ENCODE measurements at regions not wholly inside any gene's neighbourhood (a gene's known extent, or its start where the extent isn't known, plus 50 kb on each side); places are given as distances from the start of the nearest gene placed in this dataset.
"Not testable (repeated sequence)": the region's sequence is repeated elsewhere in the genome, so short reads cannot be mapped to it uniquely, and the experiment has no call there.

DNA sequence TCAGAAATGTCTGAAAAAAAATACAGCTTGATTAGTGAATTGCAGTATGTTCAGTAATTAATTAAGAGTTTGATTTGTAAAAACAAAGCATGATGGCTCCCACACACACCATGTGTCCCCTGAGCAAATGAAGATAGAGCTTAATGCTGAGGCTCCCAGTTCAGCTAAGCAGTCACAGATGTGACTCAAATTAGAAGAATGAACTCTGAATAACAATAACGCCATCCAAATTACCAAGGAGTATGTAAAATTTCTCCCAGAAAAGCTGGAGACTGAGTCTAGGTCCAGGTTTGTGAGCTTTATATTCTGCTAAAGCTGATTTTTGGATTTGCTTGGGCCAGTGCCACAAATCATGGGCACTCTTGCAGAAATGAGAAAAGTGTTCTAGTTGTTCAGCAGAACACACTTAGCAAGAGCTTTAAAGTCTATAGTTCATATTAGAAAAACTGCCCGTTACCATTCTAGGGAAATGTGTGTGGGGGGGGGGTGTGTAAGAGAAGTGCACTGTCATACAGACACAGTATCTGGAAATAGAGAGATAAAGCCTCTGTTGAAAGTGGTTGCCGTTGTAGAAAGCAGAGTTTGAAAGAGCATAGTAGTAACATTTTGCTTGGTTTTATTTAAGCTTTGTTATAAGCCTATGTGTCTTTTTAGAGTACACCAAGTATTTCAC lies 253.1 kb downstream of the BCAT1 start:
- intact Hi-C loops (cut with DNase I) = no loop called here

DNA sequence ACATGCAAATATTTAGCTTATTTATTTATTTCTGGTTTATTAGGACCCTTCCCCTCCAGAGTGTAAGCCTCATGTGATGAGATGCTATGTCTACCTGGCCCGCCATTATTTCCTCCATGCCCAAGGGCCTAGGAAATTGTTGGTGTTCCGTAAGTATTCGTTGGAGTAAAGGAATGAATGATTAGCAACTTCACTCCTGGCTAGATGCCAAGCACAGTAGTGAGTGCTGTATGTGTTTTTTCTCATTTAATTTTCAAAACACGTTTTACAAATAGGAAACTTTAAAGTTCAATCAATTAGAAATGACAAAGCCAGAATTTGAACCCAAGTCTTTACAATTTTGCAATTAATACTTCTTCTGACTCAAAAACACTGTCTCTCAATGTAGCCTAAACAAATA lies 253.8 kb downstream of the BCAT1 start:
- no peak for DNase-seq
- intact Hi-C loops (cut with DNase I) = no loop called here

More for the DNA sequence above, 253.1 kb downstream of the BCAT1 start:
- DNase-seq = no peak

DNA sequence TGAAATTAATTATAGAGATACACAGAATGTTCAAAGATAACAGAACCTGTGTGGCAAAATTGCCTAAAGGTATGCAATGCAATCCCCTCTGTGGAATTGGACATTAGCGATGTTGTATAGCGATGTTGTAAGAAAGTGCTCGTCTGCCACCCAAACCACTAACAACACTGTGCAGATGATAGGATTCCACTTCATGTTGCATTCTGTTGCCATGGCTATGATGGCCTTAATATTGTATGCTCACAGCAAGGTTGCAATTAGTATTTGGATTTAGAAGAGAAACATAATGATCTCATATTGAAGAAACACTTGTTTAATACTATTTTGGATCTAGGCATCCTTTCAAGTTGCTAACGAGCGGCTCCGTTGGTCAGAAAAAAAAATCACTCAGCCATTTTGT lies 260.3 kb downstream of the BCAT1 start:
- intact Hi-C loops (cut with DNase I) = no loop called here
- no peak for DNase-seq

DNA sequence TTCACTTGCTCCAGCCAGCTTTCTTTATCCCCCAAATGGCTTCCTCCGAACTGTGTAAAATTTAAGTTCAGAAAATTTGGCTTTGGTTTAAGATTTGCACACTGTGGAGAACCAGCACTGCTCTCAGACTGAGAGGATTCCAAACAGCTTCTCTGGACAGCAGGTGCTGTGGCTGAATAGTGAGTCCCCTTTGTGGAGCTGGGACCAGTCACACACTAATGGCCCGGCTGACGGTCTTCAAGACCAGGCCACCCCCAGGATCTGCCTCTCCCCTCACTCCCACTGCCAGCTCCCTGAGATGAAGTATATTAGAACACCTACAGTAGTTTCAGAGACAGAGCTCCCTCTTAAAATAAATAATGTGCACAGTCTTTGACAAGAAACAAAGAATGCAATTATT lies 267.3 kb downstream of the BCAT1 start:
- DNase-seq = no peak
- intact Hi-C loops (cut with DNase I) = no loop called here

DNA sequence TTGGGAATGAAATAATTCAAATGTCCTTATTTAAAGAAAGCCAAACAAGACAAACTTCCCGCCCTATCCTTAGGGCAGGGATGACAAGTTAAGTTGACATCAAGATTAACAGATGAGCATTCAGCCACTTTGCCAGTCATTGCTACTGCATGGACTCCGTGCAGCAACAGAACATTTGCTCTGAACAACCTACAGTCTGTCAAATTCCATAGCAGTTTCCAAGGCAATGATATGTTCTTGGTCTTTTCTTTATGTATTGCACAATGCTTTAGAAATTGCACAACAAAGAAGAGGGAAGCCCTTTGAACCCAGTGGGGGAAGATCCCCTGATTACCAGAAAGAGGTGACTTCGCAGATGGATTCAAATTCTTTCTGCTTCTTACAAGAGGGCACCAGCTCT lies 269.8 kb downstream of the BCAT1 start:
- intact Hi-C loops (cut with DNase I) = no loop called here
- no peak for DNase-seq

DNA sequence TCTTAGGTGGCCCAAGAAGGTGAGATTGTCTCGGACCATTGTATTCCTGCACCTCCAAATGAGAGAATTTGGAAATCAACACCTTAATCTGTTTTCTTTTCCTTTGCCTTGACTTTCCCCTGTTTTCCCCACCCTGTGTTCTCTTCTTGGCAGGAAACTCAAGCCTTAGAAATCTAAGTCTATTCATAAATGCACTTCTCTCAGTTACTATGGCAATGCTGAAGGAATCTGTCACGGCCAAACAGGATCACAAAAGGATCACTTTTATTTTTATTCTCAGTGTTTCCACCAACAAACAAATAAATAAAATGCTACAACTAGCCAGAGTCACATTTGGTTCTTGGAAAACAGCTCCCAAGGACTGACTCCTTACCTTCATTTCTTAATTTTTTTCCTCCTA lies 270.5 kb downstream of the BCAT1 start:
- peak in 1 of 42 donors; percentile 10 for DNase-seq
- intact Hi-C loops (cut with DNase I) = no loop called here

DNA sequence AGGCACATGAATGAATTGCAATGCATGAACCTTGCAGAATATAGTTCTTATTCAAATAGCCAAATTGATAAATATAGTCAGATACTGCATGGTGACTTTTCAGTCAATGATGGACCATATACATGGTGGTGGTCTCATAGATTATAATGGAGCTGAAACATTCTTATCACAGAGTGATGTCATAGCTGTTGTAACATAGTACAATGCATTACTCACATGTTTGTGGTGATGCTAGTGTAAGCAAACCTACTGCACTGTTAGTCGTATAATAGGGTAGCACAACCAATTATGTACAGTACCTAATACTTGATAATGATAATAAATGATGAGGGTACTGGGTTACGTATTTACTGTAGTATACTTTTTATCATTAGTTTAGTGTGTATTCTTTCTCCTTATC lies 280.3 kb downstream of the BCAT1 start:
- no peak for DNase-seq
- intact Hi-C loops (cut with DNase I) = no loop called here

DNA sequence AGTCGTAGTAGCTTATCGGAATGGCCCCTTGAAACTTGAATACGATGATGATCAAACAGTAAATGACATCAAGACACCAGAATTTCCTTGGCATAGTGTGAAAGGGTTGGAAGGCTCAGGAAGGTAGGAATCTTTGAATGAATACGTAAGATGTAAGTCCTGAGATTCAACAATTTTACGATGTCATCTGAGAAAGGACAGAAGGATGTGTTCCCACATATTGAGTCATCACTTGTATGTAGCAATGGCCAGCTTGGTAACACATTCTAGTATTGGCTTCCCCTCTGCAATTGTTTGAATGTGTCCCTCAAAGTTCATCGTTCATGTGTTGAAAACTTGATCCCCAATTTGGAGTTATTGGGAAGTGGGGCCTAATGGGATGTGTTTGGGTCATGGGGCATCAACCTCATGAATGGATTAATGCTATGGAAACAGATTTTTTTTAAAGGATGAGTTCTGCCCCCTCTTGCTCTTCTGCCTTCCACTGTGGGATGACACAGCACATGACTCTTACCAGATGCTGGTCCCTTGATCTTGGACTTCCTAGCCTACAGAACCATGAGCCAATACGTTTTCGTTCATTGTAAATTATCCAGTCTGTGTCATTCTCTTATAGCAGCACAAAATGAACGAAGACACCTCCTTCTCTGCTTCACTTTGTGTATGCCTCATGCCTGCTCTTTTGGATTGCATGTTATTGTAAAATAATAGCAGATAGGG lies 284.6 kb downstream of the BCAT1 start:
- intact Hi-C loops (cut with DNase I) = no loop called here
- no peak for DNase-seq

DNA sequence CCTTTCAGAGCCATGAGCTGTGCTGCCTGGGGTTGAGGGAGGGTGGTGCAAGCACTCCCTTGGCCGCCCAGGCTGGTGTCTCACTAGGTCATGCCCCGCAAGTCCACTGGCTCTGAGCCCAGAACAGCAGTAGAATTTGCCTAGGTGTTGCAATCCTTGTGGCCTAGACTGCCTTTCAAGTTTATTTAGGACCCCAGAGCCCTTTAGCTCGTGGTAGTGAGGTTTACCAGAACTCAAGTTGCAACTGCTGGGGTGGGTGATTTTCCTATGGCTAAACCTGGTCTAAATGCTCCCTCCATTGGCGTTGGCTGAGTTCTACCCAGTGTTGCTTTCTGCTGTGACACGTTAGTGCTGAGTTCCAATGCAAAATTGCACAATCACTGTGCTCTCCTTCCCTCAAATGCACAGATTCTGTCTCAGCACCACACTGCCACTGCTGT lies 287.2 kb downstream of the BCAT1 start:
- peak in 26 of 42 donors; percentile 6 to 83 (median 30) for DNase-seq
- intact Hi-C loops (cut with DNase I) = no loop called here

DNA sequence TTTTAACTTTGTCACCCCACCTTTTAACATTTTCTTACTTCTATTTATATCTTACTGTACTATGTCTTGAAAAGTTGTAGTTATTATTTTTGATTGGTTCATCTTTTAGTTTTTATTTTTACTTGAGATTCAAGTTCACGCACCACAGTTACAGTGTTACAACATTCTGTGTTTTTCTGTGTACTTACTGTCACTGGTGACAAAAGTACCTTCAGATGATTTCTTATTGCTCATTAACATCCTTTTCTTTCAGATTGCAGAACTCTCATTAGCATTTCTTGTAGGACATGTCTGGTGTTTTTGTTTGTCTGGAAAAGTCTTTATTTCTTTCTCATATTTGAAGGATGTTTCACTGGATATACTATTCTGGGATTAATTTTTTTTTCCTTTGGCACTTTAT lies 289.9 kb downstream of the BCAT1 start:
- DNase-seq = no peak
- intact Hi-C loops (cut with DNase I) = no loop called here

DNA sequence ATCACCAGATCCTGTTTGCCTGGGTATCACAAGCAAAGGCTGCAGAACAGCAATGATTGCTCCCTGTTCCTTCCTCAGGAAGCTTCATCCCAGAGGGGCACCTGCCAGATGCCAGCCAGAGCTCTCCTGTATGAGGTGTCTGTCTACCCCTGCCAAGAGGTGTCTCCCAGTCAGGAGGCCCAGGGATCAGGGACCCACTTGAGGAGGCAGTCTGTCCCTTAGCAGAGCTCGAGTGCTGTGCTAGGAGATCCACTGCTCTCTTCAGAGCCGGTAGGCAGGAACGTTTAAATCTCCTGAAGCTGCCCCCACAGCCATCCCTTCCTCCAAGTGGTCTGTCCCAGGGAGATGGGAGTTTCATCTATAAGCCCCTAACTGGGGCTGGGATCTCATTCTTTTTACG lies 294.6 kb downstream of the BCAT1 start:
- DNase-seq = not testable (repeated sequence)

DNA sequence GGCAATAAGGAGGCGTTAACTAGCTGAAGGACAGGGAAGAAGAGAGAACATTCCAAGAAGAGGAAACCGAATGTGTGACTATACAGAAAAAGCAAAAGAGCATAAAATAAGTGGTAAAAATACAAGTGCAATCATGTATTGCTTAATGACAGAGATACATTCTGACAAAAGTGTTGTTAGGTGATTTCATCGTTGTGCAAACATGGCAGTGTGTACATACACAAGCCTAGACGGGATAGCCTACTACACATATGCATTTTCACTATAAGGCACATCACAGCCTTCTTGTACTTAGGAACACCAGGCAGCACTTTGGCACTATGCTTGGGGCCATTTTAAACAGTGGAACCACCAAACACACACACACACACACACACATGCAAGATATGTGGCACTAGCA lies 299.3 kb downstream of the BCAT1 start:
- intact Hi-C loops (cut with DNase I) = no loop called here
- DNase-seq = no peak

More for the DNA sequence above, 294.6 kb downstream of the BCAT1 start:
- intact Hi-C loops (cut with DNase I) = not testable (repeated sequence)

DNA sequence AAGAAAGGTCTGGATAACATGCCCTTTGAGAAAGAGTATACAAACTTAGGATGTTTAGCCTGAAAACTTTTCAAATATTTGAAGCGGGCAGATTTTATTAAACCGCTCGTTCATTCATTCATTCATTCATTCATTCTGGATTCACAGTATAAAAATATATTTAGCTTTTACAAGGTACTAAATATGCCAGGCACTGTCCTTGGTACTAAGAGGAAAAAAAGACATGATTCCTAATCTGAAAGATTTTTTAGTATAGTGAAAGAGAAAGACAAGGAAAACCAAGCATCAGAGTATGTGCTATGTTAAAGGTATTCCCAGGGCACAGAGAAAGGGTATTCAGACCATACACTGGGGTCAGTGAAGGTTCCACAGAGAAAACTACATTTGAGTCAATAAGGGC lies 299.7 kb downstream of the BCAT1 start:
- DNase-seq = no peak
- intact Hi-C loops (cut with DNase I) = no loop called here

DNA sequence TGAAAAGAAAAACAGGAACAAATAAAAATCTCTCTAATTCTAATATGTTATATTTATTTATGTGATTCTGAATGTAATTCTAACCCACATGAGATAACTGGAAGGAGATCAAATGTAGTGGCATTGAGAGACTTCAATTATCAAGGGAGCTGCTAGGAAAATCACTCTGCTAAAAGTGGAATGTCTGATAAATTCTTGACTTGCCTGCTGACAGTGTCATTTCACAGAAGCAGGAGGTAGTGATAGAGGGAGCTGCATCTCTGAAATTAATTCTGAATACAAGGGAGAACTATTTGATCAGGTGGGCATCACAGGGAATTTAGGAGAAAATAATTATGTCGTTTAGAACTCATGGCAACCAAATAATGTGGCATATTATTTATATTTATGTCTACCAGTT lies 303.6 kb downstream of the BCAT1 start:
- no peak for DNase-seq
- intact Hi-C loops (cut with DNase I) = no loop called here

DNA sequence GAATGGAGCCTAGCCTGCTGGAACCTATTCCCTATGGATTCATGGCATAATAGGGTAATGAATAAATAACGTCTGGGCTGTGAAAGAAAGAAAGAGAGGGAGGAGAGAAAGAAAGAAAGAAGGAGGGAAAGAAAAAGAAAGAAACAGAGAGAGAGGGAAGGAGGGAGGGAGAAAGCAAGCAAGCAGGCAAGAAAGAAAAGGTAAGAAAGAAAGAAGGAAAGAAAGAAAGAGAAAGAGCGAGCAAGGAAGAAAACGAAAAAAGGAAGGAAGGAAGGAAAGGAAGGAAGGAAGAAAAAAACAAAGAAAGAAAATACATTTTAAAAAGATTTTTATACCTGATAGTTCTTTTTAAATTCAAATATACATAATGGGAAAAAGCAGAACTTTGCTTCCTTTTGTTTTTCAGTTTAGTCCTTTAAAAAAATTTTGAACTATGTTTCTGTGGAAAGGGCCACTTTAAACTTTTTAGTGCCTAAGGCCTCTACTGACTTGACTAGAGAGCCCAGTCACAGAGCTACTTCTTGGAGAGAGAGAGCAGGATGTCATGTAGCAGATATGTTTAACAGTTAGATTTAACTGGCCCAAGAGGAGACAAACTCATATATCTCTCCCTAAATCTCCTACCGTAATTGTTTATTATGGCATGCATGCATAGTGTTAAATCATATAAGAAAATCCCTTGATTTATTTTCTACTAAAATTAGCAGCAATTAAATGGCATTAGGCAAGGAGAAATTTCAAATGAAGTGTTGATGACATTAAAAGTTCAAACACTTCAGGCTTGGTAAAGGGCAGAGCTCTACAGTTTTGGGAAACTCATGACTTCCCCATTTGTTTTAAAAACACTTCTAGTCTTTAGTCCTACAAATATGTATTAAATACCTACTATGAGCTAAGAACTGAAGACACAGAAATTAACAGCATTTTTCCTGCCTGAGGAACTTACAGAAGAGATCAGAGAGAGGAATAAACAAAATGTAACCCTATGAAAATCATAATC lies 305.5 kb downstream of the BCAT1 start:
- no peak for DNase-seq
- intact Hi-C loops (cut with DNase I) = no loop called here

DNA sequence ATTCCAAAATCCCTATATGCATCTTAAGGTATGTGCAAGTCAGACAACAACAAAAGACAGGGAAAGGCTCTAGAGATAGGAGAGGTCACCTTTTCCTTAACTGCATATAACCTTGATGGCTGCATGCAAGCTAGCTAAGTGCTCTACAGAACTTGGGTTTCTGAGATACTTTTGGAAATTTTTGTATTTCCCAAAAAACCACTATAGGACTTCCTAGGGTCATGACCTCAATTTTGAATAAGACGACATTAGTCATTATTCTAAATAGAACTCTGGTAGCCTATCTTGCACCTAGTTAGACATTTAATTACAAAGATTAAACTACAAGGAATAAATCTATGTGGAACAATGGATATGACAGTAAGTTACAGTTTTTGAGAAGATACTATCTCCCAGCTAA lies 309.3 kb downstream of the BCAT1 start:
- DNase-seq = no peak
- intact Hi-C loops (cut with DNase I) = no loop called here

DNA sequence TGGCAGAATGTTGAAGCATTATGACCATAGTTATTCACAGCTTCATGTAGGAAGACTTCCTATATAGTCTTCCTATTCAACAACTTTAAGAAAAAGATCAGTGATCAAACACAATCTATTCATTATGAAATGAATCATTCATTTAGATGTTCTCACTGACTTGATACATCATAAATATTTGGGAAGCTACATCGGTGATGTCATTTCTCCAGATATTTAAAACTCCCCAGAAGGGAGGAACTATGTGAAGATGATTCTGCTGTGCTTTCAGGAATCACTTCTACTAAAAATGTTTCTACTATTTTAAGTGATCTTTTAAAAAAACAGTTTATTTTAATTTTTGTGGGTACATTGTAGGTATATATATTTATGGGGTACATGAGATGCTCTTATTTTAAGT lies 316.4 kb downstream of the BCAT1 start:
- intact Hi-C loops (cut with DNase I) = no loop called here
- no peak for DNase-seq

DNA sequence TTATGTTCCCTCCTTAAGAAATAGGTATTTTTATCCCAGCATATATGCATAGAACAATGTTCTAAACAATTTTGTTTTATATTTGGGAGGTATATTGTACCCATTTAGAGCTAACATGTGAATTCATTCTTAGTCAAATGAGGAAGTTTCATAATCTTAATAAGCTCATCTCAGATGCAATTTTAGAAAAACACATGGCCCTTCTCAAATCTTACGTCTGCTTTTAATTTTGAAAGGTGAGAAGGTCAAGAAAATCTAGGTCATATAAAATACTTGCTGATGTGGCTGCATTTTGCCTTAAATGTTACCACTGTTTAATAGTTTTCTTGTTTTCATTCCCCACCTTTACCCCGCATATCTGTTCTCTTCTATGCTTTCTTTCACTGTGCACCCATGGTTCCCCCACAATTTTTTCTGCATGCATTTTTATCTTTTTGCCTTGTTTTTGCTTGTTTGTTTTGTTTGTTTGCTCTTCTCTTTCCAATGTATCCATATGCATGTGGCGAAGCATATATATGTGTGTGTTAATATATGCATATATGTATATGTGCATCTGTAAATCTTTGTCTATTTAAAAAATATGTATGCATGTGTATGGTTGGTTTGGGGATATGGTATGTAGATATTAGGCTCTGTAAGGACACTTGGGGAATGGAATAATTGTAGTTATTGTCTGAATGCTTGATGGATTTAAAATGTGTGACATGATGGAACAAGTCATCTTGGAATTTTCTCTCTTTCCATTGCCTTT lies 317.1 kb downstream of the BCAT1 start:
- no peak for DNase-seq
- intact Hi-C loops (cut with DNase I) = no loop called here

DNA sequence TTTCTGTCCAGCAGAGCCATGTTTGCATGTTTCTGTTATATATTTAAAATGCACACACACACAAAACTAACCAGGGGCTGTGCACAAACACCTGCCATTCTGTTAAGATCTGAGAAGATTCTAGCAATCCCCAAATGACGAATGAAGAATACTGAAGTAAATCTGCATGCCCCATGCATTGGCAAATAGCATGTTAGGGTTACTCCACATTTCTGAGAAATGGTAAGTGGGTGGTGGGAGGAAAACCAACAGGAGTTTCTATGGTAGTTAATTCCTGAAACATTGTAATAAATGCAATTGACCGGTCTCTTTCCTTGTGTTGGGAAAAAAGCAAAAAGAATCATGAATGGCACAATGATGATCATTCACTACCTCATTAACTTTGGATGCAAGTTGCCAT lies 318.0 kb downstream of the BCAT1 start:
- intact Hi-C loops (cut with DNase I) = no loop called here
- DNase-seq = no peak
